ENCODE measurements at regions not wholly inside any gene's neighbourhood (a gene's known extent, or its start where the extent isn't known, plus 50 kb on each side); places are given as distances from the start of the nearest gene placed in this dataset.

- Histone ChIP-seq H3K4me3 (replicated peaks in 1 of 3; ENCODE audit: insufficient read depth in 1 of 3, low read depth in 1 of 3, low read length in 3 of 3) (no peak overlapping the region), H3K27ac (ENCODE audit: insufficient read depth, low read depth, low read length) (no peak overlapping the region), H4K20me1 (replicated peaks; ENCODE audit: control insufficient read depth, extremely low read depth, insufficient read depth, low read length) (no peaks in the 10 kb centered on the region), H2AFZ (ENCODE audit: low read depth, low read length) (no peak overlapping the region), H3K27me3 (ENCODE audit: control insufficient read depth in 2 of 2, insufficient read depth in 2 of 2, low read length in 2 of 2) (no peaks in the 10 kb centered on the region), H3K79me2 (ENCODE audit: control insufficient read depth, insufficient read depth, low read length) (no peaks in the 10 kb centered on the region), H3K4me2 (ENCODE audit: insufficient read depth, low read length) (no peak overlapping the region), H3K9me3 (replicated peaks; ENCODE audit: control insufficient read depth, insufficient read depth, low read length) (no peaks in the 10 kb centered on the region), H3K36me3 (ENCODE audit: control insufficient read depth in 2 of 2, extremely low read depth in 1 of 2, insufficient read depth in 2 of 2, low read length in 2 of 2) (no peaks in the 10 kb centered on the region), H3K9me1 (replicated peaks; ENCODE audit: control insufficient read depth, extremely low read depth, insufficient read depth, low read length) (no peaks in the 10 kb centered on the region), H3K9ac (replicated peaks; ENCODE audit: extremely low read depth, insufficient read depth, low read length) (no peak overlapping the region), H3K4me1 (ENCODE audit: control insufficient read depth, extremely low read depth, insufficient read depth, low read length) (no peaks in the 10 kb centered on the region)
- intact Hi-C loops (cut with micrococcal nuclease), result no loop called here
- ChIA-PET CTCF (no interaction called here), POLR2A (no interaction called here)
- dilution Hi-C loops (cut with MboI; ENCODE audit: extremely low pct_ligation_motif_present, low sequenced_read_pairs), result no loop called here
- no TSS peak for BruUV-seq (replicated peaks)
- TF ChIP-seq EZH2 (IDR thresholded peaks at IDR 0.05; ENCODE audit: borderline replicate concordance, low read depth, low read length, severe bottlenecking) (no peak), POLR2A (IDR thresholded peaks at IDR 0.05; ENCODE audit: low read depth, low read length) (no peak), JUN (IDR thresholded peaks at IDR 0.05; ENCODE audit: borderline replicate concordance, insufficient read depth, insufficient read length, low read depth) (no peak), POLR2AphosphoS5 (IDR thresholded peaks at IDR 0.05; ENCODE audit: insufficient read depth, low read depth, low read length) (no peak), GATA2 (IDR thresholded peaks at IDR 0.05; ENCODE audit: insufficient read depth, insufficient read length, low read depth, low read length) (no peak), MYC (IDR thresholded peaks at IDR 0.05; ENCODE audit: low read depth, low read length) (no peak), CTCF (IDR thresholded peaks at IDR 0.05; ENCODE audit: extremely low read depth in 1 of 2, insufficient read depth in 1 of 2, low read depth in 1 of 2, low read length in 2 of 2) (no peak), FOS (IDR thresholded peaks at IDR 0.05; ENCODE audit: borderline replicate concordance, insufficient read depth, low read length) (no peak), MAX (IDR thresholded peaks at IDR 0.05; ENCODE audit: insufficient read depth, insufficient read length) (no peak)
- DNase-seq (ENCODE audit: low read depth, low spot score) (no peak), FAIRE-seq (no peak)
Measured at GRCh38 chr13:107992542-107992941, 222.8 kb downstream of the LIG4 start.
